AG10803 (cell line): ENCODE measurements at regions not wholly inside any gene's neighbourhood (a gene's known extent, or its start where the extent isn't known, plus 50 kb on each side); places are given as distances from the start of the nearest gene placed in this dataset.

Experiments
- DNase-seq: peaks from one replicate; pipeline ENCODE4 v3.0.0; 2010; ENCODE audit warnings: low read depth
- H3K4me3 ChIP-seq: 2 replicates; pipeline ENCODE4 v1.5.1; 2011; ENCODE audit warnings: mild to moderate bottlenecking, low read length, control low read depth
- TF ChIP-seq, protein P1 (sequence below): conservative IDR thresholded peaks from 2 replicates; pipeline ENCODE4 v1.5.1; 2011; ENCODE audit warnings: mild to moderate bottlenecking, low read length, control low read depth, inconsistent platforms

GRCh38 chr5:2802693-2803365, 51.4 kb upstream of the IRX2 start:
- TF ChIP-seq, protein P1, sequence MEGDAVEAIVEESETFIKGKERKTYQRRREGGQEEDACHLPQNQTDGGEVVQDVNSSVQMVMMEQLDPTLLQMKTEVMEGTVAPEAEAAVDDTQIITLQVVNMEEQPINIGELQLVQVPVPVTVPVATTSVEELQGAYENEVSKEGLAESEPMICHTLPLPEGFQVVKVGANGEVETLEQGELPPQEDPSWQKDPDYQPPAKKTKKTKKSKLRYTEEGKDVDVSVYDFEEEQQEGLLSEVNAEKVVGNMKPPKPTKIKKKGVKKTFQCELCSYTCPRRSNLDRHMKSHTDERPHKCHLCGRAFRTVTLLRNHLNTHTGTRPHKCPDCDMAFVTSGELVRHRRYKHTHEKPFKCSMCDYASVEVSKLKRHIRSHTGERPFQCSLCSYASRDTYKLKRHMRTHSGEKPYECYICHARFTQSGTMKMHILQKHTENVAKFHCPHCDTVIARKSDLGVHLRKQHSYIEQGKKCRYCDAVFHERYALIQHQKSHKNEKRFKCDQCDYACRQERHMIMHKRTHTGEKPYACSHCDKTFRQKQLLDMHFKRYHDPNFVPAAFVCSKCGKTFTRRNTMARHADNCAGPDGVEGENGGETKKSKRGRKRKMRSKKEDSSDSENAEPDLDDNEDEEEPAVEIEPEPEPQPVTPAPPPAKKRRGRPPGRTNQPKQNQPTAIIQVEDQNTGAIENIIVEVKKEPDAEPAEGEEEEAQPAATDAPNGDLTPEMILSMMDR = no peak

DNA sequence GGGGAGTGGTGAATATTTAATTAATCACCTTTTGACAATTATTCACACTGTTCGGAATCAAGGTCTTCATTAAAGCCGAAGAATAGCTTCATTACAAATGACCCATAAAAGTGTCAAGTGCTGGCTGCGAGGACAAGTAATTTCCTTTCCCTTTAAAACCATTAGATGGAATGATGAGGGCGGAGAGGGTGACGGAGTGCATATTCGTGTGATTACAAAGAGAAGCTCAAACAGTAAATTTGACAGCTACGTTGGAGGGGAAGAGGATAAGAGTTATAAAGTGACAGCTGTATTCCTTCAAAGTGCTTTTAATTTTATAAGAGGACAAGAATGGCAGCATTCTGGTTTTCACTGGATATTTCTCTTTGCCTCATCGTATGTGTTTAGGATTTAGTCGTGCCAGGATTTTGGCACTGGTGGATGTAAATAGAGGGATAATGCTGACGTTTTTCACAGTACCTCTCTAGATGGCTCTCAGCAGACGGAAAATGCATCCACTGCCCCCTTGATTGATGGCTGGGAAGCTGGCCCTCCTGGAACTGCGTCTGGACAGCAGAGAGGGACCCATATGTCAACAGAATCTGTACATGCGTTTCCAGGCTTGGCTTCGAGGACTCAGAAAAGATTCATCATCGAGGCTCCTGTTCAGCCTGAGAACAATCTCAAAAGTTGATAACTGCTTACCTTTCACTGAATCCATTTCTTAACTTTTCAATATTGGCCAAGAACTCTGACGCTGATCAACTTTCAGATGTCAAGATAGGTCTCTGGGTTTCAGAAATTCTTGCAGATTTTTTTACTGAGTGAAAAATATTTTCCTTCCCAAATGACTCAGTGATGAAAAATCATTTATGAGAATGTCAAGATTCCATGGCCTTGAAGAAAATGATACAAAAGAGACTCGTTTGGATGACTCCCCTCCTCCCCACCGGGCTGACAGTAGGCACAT, 50.4 kb upstream of the IRX2 start:
- H3K4me3 ChIP-seq = no peak overlapping the region
- TF ChIP-seq, protein P1 = no peak
- DNase-seq = no peak

More at GRCh38 chr5:2802693-2803365, 51.4 kb upstream of the IRX2 start:
- no peak for DNase-seq
- H3K4me3 ChIP-seq = no peak overlapping the region
